ENCODE measurements at regions not wholly inside any gene's neighbourhood (a gene's known extent, or its start where the extent isn't known, plus 50 kb on each side); places are given as distances from the start of the nearest gene placed in this dataset.

GRCh38 chr18:54673936-54674335 is 82.9 kb downstream of the DYNAP start:
- no peaks in the 10 kb centered on the region for H3K36me3 ChIP-seq
- intact Hi-C loops (cut with DNase I), result loop anchor here (5.0 to 10.0 kb wide), 2 partner anchors 117 to 229 kb away; no protein-coding TSS in a partner anchor
- 63 to 82% methylated on average over 2 of the region's 2 CpGs for WGBS, 2 donors
- DNase-seq, result no peak
- no peaks in the 10 kb centered on the region for H3K9me3 ChIP-seq
- H3K27ac ChIP-seq, result no peak overlapping the region
- H3K4me1 ChIP-seq, result no peaks in the 10 kb centered on the region
- H3K27me3 ChIP-seq, result no peaks in the 10 kb centered on the region
- TF ChIP-seq CTCF (IDR thresholded peaks at IDR 0.05) (no peak), POLR2A (IDR thresholded peaks at IDR 0.05) (no peak)
- no peak overlapping the region for H3K4me3 ChIP-seq (replicated peaks in 1 of 3)

DNA sequence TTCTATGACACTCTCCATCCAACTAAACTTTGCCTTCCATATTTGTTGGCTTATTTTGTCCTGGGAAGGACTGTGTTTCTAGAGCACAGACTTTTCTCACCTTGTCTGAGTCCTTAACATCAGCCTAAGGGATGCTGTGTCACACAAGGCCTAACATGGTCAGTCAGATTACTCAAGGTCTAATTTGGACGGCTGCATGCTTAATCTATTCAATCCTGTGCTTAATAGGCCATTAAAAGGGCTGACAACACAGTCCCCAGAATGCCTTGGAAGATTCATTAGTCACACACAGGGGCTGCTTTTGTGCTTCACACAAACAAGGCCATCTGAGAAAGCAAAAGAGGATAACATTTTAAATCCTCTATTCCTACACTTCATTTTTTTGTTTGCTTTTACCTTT is 84.0 kb downstream of the DYNAP start:
- Histone ChIP-seq H3K36me3 (no peaks in the 10 kb centered on the region), H3K9me3 (no peaks in the 10 kb centered on the region), H3K27ac (no peak overlapping the region), H3K4me1 (no peaks in the 10 kb centered on the region), H3K27me3 (no peaks in the 10 kb centered on the region), H3K4me3 (replicated peaks in 1 of 3) (no peak overlapping the region)
- TF ChIP-seq CTCF (IDR thresholded peaks at IDR 0.05) (no peak), POLR2A (IDR thresholded peaks at IDR 0.05) (no peak)
- intact Hi-C loops (cut with DNase I), result loop anchor here (10.0 kb wide), 1 partner anchor 230 kb away; no protein-coding TSS in a partner anchor
- DNase-seq, result no peak
- 35 to 45% methylated on average over 1 of the region's 1 CpG for WGBS, 2 donors

DNA sequence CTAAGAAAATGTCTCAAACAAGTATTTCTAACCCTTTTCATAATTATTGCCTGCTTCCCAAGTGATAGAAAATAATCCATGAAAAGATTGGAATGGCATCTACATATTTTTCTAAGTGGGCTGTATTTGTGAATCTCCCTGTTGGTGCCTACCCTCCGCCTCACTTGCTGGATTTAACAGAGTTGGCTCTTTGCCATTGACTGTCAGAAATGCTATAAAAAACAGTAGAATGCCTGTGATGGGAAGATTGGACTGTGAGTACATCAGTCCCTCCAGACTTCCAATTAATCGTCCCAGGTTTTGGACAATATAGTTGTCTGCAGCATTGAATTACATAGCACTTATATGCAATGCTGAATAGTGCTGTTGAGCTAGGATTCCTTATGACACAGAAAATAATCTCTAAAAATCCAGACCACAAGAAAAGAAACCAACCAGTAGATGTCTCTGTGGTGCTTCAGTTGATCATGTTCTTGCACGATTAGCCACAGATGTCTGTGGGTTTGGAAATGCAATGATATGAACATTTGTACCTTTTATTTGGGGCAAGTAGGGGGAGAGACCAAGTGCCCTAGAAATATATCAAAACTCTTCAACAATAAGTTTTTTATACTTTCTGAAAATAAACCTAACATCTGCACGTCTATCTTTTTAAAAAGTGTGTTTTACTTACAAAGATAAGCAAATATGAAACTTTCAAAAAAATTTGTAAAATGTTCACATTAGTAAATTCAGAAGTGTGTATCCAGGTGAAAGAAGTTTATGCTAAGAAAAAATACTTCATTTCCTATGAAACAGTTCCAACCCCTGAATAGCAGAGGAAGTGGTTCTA is 88.5 kb downstream of the DYNAP start:
- DNase-seq, result no peak
- Histone ChIP-seq H3K27me3 (no peaks in the 10 kb centered on the region), H3K4me1 (no peaks in the 10 kb centered on the region), H3K27ac (no peak overlapping the region), H3K36me3 (no peaks in the 10 kb centered on the region), H3K9me3 (no peaks in the 10 kb centered on the region), H3K4me3 (replicated peaks in 1 of 3) (no peak overlapping the region)
- intact Hi-C loops (cut with DNase I), result loop anchor here (10.0 kb wide), 2 partner anchors 235 to 305 kb away; no protein-coding TSS in a partner anchor
- TF ChIP-seq CTCF (IDR thresholded peaks at IDR 0.05) (peak in 3 of 6 experiments; percentile 37 to 40 (median 39)), POLR2A (IDR thresholded peaks at IDR 0.05) (no peak)
- 39 to 44% methylated on average over 4 of the region's 4 CpGs for WGBS, 2 donors

GRCh38 chr18:54684784-54685183 is 93.7 kb downstream of the DYNAP start:
- TF ChIP-seq CTCF (IDR thresholded peaks at IDR 0.05) (no peak), POLR2A (IDR thresholded peaks at IDR 0.05) (no peak)
- peak; percentile 6 to 14 for DNase-seq
- intact Hi-C loops (cut with DNase I), result loop anchor here (10.0 kb wide), 1 partner anchor 300 kb away; no protein-coding TSS in a partner anchor

DNA sequence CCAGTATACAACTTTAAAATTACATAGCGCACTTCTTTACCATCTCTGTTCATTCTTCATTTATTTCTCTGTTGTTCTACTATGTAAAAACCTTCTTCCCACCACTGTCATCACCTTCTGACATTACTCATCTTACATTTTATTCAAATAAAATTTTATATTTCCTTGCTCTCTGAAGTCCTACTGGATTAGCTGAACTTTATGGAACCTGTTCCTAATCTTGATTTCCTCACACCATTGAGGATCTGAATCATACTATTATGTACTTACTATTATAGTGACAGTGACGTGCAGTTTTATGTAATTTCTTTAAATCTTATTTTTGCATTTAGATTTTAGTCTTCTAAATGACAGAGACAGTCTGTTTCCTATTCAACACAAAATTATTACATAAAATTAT is 98.3 kb downstream of the DYNAP start:
- Histone ChIP-seq H3K27ac (no peak overlapping the region), H3K4me1 (no peaks in the 10 kb centered on the region), H3K36me3 (no peaks in the 10 kb centered on the region), H3K27me3 (no peaks in the 10 kb centered on the region), H3K9me3 (no peaks in the 10 kb centered on the region), H3K4me3 (replicated peaks in 1 of 3) (no peak overlapping the region)
- TF ChIP-seq CTCF (IDR thresholded peaks at IDR 0.05) (no peak), POLR2A (IDR thresholded peaks at IDR 0.05) (no peak)
- intact Hi-C loops (cut with DNase I), result loop anchor here (10.0 kb wide), 1 partner anchor 295 kb away; no protein-coding TSS in a partner anchor
- DNase-seq, result no peak
- WGBS, 2 donors, result 92 to 95% methylated on average over 2 of the region's 2 CpGs

More at GRCh38 chr18:54684784-54685183, 93.7 kb downstream of the DYNAP start:
- H3K36me3 ChIP-seq, result no peaks in the 10 kb centered on the region
- no peak overlapping the region for H3K4me3 ChIP-seq (replicated peaks in 1 of 3)
- 19 to 21% methylated on average over 6 of the region's 6 CpGs for WGBS, 2 donors
- H3K27ac ChIP-seq, result no peak overlapping the region
- no peaks in the 10 kb centered on the region for H3K27me3 ChIP-seq
- H3K9me3 ChIP-seq, result no peaks in the 10 kb centered on the region
- H3K4me1 ChIP-seq, result no peaks in the 10 kb centered on the region
